ENCODE measurements at regions not wholly inside any gene's neighbourhood (a gene's known extent, or its start where the extent isn't known, plus 50 kb on each side); places are given as distances from the start of the nearest gene placed in this dataset.

DNA sequence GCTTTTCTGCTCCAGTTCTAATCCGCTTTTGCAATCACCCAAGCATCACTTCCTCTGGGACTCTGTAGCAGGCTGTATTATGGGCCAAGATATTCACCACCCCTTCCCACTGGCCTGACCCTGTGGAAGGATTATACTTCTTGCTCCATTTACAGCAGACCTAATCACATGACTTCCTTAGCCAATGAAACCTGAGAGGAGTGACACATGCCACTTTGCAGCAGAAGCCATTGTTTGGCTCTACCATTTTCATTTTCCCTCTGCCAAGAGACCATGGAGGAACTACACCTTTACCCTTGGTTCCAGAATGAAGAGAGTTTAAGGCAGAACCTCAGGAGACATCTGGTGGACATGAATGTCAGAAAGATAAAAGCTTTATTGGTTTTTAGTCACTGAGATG lies 134.9 kb upstream of the HSD17B12 start:
- DNase-seq, result no peak

DNA sequence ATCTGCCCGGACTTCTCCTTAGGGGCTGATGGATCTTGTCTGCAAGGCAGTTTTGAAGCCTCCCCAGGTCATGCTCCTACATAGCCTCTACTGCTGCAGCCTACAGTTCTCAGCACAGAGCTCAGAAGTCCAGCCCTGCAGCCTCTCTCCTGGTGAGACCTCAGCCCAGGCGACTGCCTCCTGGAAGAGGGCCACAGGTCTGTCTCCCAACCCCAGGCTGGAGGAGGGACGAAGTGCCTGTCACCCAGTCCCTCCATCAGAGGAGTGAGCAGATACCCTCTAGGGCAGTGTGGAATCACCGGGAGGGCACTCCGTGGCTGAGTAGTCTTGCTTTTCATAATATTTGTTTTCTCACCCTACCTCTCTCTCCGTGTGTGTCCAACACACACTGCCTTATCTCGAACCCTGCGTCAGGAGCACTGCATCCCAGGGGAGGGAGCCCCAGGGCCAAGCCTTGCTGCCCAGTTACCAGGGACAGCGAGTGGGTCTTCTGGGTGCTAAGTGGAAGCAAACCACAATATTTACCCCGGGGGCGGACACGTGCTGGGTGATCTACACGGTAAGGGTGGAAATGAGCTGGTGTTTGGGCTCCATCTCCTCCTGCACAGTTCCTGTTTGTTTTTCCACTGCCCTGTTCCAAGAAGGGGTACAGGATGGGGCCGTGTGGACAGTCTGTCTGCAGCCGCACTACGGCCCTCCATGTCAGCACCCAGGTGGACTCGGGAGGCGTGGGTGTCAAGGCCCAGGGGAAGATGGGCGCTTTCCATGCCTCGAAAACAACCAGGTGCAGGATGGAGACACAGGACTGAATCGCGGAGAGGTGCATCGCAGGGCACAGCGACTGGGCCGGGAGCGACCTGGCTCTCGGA lies 133.7 kb upstream of the HSD17B12 start:
- no peak for DNase-seq

DNA sequence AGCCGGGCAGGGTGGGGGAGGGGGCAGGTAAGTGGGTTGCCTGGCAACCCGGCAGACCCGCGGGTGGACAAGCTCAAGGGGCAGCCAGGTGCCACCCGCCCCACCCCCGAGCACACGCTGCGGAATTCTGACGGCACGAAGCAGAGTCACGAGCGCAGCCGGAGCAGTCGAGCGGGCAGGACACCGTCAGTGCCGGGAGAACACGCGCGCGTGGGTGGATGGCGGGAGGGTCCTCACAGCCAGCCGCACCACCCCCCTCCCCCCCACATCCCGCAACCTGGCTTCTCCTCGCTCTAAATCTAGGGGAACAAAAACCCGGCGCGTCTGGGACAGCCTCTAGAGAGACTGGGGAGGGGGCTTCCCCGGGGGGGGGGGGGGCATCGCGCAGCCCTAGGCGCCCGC lies 133.1 kb upstream of the HSD17B12 start:
- DNase-seq, result no peak

DNA sequence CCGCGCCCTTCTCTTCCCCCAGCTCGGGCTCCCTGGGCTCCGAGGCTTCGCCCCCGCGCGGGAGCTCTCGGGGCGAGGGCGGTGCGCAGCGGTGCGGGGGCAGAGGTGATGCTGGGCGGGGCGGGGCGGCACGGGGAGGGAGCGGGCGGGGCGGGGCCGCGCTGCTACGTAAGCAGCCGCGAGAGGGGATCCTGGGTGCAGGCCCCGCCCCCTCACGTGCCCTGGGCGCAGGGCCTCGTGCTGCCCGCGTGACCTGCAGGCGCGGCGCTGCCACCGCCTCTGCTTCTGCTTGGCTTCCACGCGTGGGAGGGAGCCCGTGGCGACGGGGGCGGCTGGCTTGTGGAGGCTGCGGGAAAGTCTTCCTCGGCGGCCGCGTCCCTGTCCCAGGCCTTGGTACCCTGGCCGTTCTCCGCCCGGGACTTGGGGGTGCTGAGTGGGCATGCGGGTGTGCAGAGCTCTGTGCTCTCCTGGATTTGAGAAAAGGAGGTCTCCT lies 132.6 kb upstream of the HSD17B12 start:
- no peak for DNase-seq

DNA sequence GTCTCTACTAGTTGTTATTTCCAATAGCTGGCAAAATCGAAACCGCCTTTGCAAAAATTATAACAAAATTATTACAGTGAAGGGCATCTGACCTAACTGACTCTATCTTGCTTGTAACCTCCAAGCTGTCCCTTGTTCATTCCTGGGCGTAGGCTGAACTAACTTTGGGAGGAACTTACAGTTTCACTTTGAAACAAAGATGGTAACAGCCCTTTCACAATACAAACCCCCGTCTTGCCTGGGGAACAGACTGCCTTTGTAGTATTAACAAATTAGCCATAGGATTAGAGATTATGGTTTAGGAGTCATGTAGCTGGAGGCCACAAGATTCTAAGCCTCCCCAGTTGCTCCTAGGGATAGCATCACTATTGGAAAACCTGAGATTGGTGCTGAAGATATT lies 131.6 kb upstream of the HSD17B12 start:
- no peak for DNase-seq

DNA sequence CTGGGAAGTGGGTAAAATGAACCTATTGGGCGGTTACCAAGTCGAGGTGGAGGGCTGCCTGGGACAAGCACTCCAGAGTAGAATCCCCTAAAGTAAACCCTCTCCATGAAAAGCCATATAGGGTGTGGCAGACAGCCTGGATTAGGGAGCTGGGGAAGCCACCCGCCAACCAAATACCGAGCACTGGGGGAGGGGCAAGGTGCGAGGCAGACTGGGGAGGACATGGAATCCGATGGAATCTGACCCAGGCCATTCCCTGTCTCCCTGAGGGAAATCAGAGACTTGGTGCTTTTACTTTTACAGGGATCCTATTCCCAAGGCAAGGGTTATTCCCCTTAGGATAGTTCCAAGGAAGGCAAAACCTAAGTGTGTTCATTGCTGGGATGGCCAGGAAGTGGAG lies 130.9 kb upstream of the HSD17B12 start:
- no peak for DNase-seq

DNA sequence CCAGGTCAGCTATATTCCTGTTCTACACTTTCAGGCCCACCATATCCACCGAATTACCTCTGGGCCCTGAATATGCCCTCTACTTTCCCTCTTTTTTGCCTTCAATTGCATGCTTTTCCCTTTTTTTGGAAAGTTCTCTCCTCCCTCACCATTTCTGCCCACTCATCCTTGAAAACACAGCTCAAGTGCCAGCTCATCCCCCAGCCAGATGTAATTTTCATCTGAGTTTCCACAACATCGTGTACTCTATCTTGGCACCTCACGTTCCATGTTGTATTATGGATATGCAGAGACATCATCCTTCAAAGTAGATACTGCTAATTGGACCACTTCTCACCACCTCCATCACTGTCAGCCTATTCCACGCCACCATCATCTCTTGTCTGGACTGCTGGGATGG lies 129.8 kb upstream of the HSD17B12 start:
- DNase-seq, result no peak

DNA sequence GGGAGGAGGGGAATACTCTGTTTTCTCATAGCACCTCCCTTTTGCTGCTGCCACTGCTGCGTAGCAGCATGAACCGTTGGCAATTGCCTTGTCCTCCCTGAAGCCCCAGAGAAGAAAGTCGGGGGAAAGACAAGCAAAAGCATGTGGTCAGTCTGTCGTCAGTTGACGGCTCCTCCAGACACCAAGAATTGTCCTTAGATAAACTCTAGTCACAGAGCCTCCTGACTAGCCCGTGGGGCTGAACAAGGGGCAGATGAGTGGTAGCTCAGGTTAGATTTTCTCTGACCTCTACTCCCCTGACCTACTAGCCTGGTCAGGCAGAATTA lies 126.4 kb upstream of the HSD17B12 start:
- no peak for DNase-seq

DNA sequence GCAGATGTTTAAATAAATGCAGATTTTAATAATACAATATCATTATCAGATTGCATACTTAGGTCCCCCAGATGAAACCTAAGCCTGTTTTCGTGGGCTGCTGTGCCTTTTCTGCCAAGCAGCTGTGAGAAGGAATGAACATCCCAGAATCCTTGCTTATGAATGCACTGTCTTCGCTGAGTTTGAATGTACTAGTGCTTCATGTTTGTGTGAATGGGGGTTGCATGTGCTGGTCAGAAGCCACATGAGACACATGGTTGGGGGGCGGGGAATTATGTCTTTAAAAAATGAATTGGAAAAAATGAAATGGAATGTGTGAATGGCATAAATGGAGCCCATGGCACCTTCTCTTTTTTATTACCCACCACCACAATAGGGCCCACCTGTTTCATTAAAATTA lies 125.4 kb upstream of the HSD17B12 start:
- no peak for DNase-seq

DNA sequence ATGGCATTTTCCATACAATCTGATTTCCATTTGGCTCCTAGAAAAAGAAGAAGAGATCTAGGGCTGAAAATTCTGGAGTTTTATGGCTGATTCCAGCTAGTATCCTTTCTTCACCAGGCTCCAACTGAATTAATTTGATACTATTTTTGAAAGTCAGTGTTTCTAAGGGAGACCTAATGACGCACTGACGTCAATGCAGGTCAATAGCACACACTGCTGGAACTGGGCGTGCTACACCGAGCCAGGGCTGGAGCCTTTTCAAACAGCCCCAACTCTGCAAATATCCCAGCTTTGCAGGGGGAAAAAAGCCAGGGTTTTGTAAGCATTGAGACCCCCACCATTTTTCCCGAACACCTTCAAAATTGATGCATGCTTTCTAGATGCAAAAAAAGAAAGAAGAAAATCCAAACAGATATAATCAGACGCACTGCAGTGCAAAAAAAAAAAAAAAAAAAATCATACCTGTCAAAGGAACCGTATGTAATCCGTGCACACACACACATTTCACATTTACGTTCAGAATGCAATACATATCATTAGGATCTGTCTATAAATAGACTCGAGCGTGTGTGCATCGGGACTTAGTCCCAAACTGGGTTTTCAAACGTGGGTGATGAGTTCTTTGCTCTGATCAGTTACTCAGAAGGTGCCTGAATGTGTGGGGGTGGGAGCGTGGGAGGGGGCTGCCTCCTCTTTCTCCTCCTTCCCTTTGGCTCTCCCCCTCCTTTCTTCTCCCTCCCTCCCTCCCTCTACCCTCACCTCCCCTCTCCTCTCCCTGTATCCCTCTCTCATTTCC lies 124.5 kb upstream of the HSD17B12 start:
- no peak for DNase-seq

DNA sequence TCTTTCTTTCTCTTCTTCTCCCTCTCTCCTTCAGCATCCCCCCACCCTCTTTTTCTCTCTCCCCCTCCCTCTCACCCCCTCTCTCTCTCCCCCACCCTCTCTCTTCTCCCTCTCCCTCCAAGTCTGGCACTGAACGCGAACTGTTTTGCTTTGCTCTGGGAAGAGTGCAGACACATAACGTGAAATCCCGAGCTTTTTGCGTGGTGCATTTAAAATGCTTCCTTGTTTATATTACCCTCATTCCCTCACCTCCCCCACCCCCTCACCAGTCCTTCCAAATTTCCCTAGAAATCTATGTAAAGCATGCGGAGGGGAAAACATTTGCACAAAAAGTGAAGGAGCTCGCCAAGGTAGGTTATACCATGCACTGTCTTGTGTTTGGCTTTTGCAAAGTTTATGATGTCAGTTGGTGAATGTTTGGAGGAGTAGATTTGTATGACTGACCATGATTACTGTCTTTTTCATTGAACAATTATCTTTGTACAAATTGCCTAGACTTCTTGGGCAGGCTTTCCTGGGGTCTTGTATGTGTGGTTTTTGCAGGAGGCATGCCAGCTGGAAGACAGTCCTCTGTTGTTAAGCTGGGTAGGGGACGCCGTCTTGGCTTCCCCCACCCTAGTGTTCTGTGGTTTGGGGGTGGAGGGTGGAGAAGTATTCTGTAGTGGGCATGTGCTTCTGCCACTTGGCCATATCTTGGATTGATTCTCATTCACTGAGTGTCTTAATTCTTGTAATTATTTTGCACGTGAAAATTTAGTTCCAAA lies 123.7 kb upstream of the HSD17B12 start:
- no peak for DNase-seq

DNA sequence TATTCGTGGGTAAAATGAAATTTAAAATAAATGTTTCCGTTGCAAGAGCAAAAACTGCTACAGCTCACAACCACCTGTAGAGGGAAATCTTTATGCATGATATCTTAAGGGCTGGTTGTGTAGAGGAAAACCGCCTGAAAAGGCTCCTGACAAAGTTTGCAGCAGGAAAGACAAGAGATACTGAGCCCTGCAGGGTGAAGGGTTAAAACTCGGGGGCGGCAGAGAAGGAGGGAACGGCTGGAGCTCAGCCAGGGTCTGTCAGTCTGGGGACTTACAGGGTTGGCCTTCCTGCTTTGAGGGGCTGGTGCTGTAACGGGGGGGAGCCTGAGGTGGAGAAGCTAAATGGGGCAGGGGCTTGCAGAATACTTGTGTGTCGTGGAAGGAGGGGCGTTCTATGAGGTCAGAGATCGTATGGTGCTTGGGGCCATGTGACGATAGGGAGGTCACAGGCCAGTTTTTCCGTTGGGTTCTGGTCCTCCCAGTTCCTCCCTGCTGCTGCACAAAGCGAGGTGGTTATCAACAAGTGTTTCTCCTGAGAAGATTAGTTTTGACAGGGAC lies 122.9 kb upstream of the HSD17B12 start:
- DNase-seq, result no peak

DNA sequence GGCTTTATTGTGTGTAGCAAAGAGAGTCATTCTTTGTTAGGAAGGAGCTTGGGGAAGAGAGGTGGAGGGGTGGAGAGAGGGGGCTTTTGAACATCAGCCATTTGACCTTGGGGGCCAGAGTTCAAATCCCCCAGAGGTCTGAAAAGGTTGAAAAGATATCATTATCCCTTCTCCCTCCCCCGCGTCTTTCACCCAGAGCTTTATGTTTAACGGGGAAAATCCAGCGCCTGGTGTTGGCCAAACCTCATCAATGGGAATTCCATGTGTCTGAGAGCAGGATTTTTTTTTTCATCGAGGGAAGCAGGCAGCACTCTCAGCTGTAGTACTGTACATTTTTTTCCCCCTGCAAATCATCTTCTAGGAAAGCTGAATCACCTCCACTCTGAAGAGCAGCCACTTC lies 122.4 kb upstream of the HSD17B12 start:
- DNase-seq, result no peak

DNA sequence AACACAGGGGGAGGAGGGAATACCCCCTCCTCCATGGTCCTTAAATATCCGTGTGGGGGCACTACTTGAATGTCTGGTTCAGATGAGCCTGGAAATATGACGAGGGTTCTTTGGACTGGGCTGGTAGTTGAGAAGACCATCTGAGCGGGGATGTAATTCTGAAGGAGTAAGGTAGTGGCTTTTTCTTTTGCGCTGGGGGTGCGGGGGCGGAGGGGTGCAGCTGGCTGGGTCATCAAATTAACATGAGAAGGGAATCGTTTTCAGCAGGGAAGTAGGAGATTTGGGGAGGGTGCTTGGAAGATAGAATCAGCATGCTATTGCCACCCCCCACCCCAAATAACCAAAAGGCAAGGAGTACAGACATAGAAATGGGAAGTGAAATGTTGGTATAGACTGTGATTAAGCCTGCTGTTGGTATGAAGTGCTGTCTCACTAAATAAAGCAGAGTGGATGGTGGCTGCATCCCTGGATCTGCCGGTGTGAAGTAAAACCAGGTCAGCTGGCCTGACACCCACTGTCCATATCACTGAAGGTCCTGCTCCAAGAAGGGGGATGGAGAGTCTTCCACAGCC lies 121.9 kb upstream of the HSD17B12 start:
- no peak for DNase-seq

DNA sequence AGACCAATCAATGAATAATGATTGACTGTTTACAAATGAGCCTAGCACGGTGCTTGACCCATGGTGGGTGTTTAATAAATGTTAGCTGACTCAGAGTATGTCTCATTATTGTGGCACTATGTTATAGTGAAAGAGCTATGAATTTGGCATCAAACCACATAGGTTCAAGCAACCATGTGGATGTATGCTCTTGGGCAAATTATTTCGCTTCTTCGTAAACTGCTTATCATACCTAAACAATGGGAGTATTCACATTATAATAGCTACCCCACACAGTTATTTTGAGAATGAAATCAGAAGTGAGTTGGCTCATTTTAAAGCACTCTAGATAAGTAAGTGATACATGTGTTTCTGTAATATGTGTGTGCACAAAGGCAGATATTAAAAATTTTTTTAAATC lies 118.7 kb upstream of the HSD17B12 start:
- DNase-seq, result no peak

DNA sequence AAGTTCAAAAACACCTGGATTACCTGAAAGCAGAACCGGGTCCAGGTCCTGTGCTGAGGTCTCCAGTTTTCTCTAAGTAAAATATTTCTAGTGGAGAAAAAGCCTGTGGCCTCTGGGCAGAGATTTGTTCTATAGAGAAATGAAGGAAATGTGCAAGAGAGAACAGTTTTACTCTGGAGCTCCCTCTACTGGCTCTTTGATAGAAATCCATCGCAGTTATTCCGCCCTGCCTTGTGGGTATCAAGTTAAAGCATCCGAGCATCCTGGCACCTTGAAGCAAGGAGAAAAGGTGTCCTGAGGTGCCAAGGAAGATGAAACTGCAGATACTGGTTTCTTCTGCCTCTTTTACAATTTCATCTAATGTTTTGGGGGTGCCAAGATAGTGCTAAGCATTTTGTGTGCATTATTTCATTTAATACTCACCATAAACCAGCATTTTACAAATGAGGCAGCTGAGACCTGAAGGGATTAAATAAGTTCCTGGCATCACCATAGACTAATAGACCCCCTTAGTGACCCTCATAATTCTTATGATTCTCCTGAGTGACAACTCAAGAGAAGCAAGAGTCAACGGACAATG lies 113.1 kb upstream of the HSD17B12 start:
- DNase-seq, result peak; percentile 32

DNA sequence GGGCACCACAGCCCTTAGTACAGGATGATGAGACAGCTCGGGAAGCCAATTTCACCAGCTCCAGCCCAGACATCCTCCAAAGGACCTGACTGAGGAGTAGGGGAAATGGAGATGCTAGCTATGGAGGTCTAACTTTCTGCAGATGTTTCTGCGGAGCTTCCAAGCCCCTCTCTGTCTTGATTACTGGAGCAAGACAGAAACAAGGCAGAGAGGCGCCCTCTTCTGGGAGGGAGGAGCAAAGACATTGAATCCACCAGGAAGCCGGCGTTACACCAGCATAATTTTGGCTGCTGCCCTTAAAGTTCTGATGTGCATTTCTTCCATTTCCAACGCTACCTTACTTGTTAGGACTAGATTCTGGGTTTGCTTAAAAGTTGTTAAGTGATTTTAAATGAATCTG lies 107.3 kb upstream of the HSD17B12 start:
- DNase-seq, result no peak

DNA sequence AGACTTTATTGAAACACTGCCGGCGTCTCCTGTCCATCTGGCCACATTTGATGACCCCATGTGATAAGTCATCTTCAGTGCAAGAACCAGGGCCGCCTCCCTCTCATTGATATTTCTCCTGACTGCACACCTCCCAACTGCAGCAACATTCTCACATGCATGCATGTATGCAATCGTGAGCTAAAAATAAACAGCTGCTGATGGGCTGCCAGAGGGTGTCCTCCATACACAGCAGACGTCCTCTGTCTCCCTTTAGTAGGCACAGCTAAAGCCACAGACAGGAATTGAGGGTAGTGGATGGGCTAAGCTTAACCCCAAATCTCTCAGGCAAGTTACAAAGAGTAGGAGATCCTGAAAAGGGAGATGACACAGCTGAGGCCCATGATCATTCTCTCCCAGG lies 106.7 kb upstream of the HSD17B12 start:
- DNase-seq, result no peak

DNA sequence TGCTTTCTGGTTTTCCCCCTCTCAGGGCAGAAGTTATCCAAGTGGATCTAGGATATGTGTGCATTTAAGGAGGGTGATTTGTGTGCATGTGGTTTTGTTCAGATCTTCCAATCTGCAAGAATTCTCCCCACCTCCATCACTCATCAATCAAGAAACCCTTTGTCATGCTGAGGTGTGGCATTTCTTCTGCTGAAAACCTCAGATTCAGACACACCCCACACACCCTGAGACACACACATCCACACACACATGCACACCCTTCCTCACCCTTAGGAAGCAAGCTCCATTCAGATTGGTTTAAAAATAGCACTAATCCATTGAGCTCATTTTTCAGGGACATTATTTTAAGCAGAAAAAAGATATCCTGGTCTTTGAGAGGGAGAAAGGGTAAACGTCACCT lies 106.1 kb upstream of the HSD17B12 start:
- no peak for DNase-seq

DNA sequence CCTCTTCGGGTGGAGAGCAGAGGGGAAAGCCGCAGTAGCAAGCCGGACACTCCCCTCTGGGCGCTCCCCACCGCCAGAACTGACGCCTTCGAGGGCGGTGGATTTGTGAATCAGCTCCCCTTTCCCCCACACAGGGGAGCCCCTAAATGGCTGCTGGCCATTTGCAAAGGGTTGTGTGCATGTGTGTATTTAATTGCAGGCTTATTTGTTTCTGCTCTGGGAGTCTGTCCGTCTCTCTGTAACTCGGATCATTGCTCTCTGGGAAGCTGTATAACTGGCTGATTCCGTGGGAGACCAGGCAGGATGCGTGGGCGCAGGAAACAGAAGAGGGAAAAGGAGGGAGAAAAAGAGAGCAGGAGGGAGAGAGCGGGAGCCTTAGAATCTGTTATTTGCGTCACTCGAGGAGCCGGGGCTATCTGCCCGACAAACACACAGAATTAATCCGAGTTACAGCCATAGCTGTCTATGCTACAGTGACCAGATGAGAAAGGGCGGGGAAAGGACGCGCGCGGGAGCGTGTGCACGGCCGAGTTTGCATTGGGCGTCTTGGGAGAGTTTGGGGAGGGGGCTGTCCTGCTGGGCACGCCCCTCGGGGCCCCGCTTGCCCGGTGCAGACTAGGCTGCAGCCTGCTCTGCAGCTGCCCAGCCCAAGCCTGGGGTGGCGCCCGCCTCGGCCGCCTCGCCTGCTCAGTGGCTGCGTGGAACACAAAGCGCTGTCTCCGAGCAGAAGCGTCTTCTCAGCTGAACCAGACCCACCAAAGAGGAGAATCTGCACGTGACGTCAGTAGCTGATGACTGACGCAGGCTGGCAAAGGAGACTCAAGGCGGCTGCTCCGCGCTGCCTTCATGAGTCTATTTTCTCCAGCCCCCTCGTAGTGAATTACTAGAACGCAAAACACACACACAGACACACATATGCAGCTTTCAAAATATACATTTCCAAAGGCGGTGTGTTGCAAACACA lies 105.3 kb upstream of the HSD17B12 start:
- DNase-seq, result no peak

DNA sequence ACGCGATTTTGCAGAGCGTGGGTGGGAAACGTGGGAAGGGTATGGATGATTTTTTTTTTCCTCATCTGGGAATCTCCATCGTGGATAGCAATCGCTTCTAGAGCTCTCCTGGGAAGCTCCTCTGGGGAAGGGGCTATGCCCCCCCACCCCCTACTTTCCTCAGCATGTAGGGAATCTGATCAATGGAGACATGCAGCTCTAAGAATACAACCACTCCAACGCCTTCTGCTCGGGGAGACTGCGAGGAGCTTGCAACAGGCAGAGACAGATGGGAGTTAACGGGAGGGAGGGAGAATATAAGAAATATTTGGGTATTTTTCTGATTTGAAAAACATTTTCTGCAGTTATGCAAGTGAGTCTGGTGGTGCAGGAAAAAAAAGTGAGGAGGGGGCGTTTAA lies 104.6 kb upstream of the HSD17B12 start:
- DNase-seq, result no peak
